Fibroblast of peridontal ligament (primary cell): ENCODE measurements at regions not wholly inside any gene's neighbourhood (a gene's known extent, or its start where the extent isn't known, plus 50 kb on each side); places are given as distances from the start of the nearest gene placed in this dataset.
"Not testable (repeated sequence)": the region's sequence is repeated elsewhere in the genome, so short reads cannot be mapped to it uniquely, and the experiment has no call there.

Experiments used
- DNase-seq: peaks from one replicate; pipeline ENCODE4 v3.0.0-alpha.2; 2010; ENCODE audit errors: extremely low read depth

GRCh38 chr5:99019254-99019653, 90.4 kb upstream of the CHD1 start:
- DNase-seq: no peak

- no peak for DNase-seq
Observed at GRCh38 chr5:99010294-99010693, 81.5 kb upstream of the CHD1 start.

- not testable (repeated sequence) for DNase-seq
Observed at GRCh38 chr5:99008009-99008408, 79.2 kb upstream of the CHD1 start.

DNA sequence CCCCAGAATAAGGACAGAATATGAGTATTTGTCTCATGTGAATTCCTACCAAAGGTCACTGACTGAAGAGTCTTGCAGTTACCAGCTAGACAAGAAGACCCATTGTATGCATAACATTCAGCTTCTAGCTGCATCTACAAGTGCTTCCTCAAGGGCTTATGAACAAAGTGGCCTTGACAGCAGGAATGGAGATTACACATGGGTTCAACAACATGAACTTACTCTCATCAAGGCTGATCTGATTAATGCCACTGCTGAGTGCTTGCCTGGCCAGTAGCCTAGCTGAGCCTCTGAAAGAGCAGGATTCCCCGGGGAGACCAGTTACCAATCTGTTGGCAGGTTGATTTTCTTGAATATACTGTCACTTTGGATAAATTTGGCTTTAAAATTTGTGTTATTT, 76.7 kb upstream of the CHD1 start:
- DNase-seq: peak; percentile 18

DNA sequence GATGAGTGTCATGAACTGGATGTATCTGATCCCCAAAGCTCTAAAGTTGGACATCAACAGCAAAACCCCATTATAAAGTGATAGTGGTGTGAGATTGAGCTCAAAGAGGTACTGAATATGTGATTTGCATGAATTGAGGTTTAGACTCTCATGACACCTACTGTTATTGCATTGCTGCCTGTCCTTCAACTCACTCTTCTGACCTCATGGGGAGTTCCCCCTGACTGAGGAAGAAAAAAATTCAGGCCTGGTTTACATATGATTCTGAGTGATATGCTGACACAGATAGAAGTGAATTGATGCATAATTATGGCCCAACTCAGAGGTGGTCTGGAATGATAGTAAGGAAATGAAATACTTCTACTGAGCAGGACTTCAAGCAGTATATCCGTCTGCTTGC, 76.2 kb upstream of the CHD1 start:
- no peak for DNase-seq

GRCh38 chr5:99000876-99001275, 72.1 kb upstream of the CHD1 start:
- peak; percentile 39 for DNase-seq

- DNase-seq: no peak
Observed at GRCh38 chr5:99000221-99000620, 71.4 kb upstream of the CHD1 start.

- DNase-seq: peak; percentile 36
Observed at GRCh38 chr5:98999631-99000030, 70.8 kb upstream of the CHD1 start.

GRCh38 chr5:98997000-98997399, 68.2 kb upstream of the CHD1 start:
- peak; percentile 98 for DNase-seq

GRCh38 chr5:98994611-98995010, 65.8 kb upstream of the CHD1 start:
- DNase-seq: no peak

- DNase-seq: no peak
Observed at GRCh38 chr5:98993512-98993911, 64.7 kb upstream of the CHD1 start.

DNA sequence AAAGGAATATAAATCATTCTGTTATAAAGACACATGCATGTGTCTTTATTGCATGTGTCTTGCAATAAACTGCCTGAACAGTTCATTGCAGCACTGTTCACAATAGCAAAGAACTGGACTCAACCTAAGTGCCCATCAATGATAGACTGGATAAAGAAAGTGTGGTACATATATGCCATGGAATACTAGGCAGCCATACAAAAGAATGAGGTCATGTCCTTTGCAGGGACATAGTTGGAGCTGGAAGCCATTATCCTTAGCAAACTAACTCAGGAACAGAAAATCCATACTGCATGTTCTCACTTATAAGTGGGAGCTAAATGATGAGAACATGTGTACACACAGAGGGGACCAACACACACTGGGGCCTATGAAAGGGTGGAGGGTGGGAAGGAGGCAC, 63.7 kb upstream of the CHD1 start:
- DNase-seq: no peak

DNA sequence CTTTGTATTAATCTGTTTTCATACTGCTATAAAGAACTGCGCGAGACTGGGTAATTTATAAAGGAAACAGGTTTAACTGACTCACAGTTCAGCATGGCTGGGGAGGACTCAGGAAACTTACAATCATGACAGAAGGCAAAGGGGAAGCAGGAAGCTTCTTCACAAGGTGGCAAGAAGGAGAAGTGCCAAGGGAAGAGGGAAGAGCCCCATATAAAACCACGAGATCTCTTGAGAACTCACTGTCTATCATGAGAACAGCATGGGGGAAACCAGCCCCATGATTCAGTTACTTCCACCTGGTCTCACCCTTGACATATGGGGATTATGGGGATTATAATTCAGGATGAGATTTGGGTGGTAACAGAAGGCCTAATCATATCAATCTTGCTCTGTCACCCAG, 60.9 kb upstream of the CHD1 start:
- DNase-seq: no peak

DNA sequence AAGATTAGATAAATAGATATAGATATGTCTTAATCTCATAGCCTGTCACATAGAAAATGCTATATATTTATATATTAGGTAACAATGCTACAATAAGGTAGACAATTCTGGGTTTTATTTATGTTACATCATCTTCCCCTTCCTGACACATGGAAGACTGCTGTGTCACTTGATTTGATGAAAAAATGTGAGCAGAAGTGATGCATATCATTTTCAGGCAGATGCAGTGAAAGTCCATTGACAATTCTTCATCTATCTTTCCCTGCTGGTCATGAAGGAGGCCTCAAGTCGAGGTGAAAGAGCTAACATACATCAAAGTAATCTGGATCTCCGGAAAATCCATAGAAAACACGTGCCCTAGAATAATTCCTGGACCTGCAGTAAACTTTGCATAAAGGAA, 57.8 kb upstream of the CHD1 start:
- DNase-seq: no peak

- no peak for DNase-seq
Observed at GRCh38 chr5:98982880-98983279, 54.1 kb upstream of the CHD1 start.
